Ammon's horn (tissue), 1 donor: ENCODE measurements at regions not wholly inside any gene's neighbourhood (a gene's known extent, or its start where the extent isn't known, plus 50 kb on each side); places are given as distances from the start of the nearest gene placed in this dataset.
A peak's percentile ranks its signal among the peaks of the same experiment; 100 is the strongest.

Experiments
- DNase-seq: peaks from one replicate; pipeline ENCODE4 v3.0.0-alpha.2; 2016; ENCODE audit warnings: low spot score

DNA sequence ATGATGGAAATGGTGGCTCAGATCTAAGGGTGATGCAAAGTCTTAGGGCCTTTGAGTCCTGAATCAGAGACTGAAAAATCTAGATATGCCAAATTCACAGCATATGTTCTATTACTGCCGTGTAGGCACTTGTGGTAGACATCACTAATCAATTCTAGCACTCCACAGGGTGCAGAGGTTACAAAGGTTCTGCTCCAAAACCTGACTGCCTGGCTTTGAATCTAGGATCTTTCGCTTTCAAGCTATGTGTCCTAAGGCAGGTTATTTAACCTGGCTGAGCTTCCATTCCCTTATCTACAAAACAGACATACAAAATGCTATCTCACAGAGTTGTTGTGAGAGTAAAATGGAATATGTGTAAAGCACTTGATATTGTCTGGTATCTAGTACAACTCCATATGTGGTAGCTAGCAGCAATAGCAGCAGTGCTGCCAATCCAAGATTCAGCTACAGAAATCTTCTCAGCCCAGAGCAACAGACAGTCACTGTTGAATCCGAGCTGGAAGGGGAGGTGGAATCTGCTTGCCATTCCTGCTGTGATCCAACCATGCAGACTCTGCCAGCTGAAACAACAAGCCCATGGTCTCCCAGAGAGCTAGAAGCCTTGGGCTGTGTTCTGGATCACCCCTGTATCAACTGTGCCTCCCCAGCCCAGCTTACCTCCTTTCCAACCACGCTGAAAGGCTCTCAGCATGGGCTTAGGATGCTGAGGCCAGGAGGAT is 206.9 kb downstream of the TFAP2C start:
- DNase-seq: peak; percentile 25

DNA sequence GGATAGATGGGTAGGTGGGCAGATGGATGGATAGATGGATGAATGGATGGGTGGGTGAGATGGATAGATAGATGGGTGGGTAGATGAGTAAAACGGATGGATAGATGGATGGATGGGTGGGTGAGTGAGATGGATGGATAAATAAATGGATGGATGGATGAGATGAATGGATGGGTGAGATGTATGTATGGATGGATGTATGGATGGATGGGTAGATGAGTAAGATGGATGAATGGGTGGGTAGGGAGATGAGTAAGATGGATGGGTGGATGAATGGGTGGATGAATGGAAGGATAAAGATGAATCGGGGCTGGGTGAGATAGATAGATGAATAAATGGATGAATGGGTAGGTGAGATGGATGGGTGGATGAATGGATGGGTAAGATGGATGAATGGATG is 210.1 kb downstream of the TFAP2C start:
- DNase-seq: no peak

DNA sequence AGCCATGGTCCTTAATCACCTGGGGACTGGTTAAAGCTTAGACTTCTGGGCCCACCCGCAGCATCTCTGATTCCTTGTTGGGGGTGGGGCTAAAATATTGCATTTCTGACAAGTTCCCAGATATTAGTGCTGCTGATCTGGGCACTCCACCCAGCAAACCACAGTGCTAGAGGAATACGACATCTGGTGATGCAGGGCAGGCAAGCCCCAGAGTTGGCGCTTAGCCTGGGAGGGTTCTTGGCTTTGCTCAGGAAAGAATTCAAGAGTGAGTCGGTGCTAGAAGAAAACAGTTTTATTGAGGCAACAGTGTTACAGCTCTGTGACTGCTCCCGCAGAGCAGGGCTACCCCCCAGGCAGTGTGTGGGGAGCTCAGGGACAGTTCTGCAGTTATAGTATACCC is 210.7 kb downstream of the TFAP2C start:
- DNase-seq: no peak

DNA sequence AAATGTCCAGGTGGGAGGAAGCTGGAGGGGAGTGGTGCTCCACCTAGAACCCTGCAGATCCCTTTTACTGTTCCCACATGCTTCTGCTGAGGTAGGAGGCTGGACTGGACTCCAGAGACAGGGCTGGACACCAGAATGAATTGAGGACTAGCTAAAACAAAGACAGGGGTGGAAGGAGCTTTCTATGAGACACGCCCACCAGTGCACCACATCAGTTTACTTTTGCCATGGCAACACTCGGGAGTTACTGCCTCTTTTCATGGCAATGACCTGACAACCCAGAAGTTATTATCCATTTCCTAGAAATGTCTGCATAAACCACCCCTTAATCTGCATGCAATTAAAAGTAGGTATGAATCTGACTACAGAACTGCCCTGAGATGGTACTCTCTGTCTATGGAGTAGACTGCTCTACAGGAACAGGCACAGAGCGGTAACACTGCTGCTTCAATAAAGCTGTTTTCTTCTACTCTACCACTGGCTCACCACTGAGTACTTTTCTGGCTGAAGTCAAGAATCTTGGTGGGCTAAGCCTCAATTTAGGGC is 211.7 kb downstream of the TFAP2C start:
- DNase-seq: no peak

DNA sequence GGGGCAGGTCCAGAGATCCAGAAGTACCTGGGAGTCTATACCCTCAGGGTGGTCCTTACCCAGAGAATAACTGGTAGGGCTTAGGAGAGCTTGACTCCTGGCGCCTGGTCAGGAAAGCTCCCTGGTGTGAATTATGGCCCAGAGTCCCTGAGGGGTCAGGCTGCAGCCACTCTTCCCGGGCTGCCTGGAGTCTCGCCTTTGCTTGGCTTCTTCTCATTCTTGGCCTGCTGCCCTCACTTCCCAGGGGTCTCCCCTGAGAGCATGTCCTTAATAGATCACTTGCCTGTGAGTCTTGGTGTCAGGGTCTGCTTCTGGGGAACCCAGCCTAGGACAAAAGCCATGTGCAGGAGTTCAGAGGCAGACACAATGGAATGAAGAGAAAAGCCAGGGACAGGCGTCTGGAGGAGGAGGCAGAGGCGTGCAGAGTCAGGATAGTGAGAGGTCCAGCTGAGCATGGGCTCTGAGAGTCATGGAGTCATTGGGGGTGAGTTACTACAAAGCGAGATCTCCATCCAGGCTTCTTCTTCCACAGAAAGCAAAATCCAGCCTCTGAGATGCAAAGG is 212.3 kb downstream of the TFAP2C start:
- DNase-seq: no peak

DNA sequence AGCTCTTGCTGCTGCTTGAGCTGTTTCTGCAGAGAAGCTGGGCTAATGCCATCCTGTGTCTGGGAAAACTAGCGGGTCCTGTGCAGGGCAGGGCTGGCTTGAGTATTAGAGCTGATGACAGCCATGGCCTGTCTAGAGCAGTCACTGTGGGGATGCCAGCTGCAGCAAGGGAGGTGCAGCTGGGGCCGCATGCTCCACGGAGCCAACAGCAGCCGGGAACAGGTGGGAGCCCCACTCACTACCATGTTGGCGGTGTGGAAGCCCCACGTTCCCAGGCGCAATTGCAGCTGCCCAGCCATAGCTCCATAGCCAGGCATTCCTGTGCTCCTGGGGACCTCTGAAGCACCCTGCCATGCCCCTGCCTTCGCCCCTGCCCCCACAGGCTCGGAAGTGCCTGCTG is 212.9 kb downstream of the TFAP2C start:
- DNase-seq: no peak

DNA sequence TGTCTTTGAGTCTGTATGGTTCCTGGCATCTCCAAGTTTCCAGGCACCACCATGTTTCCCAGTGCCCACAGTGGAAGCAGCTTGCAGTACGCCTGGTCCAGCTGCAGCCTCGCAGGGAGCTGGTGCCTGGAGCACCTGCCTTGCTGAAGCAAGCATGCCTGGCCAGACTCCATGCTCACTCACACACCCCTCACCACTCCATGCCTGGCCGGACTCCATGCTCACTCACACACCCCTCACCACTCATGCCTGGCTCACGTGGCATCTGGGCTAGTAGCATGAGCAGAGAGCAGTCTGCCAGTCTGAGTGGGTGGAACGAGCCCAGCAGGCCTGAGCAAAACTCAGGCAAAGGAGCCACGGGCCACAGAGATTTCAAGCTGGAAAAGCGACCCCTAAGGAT is 214.3 kb downstream of the TFAP2C start:
- DNase-seq: no peak

DNA sequence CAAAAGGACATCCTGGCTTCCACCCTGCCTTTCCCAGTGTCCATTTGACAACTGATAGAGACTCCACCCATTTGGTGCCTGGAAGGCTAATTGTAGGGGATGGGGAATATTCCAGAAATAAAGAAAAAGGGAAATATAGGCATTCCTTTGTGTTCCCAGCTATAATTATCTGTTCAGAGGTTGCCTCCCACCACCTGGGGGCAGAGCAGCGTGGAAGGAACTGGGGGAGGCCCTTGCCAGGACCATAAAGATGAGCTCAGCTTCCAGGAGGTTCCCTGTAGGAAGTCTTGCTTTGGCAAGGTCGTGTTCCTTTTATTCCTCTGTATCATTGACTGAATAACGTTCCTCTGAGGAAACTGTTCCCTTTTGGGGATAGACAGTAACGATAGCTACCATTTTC is 214.7 kb downstream of the TFAP2C start:
- no peak for DNase-seq

DNA sequence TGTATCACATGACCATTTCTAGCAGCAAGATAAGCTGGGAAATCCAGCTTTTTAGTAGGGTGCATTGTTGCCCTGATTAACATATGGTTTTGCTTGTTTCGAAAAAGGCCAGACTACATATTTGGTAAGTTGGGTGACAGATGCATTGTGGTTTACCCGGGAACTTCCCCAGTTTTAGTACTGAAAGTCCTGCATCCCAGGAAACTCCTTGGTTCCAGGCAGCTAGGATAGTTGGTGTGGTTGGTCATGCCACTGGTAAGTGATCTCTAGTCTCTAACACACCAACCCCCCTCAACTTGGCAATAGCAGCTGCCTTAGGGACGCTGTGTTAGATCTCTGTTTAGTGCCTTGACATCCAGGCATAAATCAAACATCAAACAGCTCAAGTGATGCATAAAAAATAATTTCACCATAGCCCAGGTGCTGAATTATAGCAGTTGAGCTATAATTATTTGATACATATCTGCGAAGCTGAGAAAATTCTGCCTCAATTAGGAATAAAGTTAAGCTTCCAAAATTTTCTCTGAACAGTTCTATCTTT is 216.5 kb downstream of the TFAP2C start:
- DNase-seq: no peak

DNA sequence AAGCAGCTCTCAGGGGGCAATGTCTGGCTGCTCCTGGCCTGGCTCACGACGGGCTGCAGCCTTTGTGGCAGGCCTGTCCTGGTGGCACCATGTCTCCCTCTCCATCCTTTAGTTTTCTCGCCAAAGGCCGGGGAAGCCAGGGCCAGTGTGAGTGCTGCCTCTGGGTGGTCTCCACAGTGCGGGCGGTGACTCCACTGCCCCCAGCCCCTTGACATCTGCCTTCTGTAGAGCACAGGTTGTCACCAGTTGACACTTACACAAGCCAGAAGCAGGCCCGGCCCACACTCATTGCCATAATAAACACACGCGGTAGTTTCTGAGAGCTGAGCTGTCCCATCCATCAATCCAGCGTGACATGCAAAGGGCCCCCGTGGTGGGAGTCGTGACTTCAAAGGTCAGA is 219.5 kb downstream of the TFAP2C start:
- DNase-seq: no peak

DNA sequence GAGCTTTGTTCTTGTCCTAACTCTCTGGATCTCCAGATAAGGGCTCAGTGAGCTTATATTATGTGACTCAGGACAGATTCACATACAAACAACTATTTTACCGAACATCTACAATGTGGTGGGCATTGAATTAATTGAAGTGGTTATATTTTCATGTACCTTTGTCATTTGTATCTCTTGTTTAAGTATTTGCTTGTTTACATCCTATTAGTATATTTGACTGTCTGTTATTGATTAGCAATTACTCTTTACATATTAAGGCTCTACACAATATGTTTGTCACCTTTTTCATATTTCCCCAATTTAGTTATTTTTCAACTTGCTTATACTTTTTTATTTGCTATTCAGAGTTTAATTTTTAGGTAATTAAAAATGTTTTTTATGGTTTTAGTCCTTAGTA is 222.4 kb downstream of the TFAP2C start:
- DNase-seq: no peak

DNA sequence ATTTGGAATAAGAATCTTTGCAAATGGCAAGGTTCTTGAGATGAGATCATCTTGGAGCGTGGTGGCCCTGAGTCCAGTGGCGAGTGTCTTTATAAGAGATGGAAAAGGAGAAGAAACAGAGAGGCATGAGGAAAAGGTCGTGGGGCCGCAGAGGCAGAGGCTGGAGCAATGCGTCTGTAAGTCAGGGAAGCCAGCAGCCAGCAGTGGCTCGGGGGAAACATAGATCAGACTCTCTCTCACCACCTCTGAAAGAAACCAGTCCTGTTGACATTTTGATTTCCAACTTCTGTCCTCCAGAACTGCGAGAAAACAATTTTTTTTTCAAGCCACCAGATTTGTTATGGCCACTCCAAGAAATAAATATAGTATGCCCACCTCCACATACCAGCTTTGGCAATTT is 226.6 kb downstream of the TFAP2C start:
- DNase-seq: no peak

DNA sequence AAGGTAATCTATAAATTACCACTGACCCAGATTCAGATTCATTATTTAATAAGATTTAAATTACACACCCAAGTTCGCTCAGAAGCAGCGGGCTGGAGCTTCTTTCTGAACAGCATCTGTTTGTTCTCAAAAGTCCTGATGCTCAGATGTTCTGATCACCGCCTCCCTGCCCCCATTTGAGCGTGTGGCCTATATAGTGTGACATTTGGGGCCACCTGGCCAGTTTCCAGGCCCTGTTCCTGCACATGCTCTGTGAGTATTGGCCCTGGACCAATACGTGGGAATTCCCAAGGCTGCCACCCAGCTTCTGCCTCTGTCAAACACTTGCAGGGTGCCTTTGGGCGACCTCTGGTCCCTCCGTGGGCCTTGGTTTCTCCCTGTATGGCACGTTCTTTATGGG is 228.8 kb downstream of the TFAP2C start:
- DNase-seq: no peak

DNA sequence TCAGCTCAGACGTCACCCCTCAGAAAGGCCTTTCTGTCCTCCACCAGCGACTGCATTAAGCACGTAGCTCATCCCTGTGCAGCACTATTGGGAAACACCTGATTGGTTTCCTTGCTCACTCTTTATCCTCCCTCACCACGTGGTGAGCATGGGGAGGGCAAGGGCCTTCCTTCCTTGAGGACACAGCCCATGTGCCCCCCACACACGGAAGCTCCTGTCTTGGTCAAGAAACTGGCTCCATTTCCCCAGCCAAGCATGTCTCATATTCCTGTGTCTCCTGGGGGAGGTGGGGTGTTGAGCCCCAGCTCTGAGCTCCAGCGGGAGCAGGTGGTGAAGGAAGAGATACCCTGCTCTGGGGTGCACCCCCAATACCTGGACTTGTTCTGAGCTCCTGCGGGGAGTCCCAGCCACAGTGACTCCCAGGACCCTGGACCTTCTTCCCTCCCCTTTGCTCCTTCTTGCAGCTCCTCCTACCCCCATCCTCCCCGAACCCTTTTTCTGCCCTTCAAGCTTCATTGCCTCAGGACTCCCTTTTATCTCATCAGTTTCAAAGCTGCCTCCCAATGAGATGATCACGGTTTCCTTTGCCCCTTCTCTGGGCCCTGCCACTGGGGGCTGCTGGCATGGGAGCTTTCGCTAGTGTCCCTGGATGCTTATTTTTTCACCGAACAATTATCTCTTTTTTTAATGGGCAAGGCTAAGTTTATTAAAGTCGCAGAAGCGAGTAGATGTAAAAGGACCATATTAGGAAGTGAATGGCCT is 230.1 kb downstream of the TFAP2C start:
- no peak for DNase-seq

DNA sequence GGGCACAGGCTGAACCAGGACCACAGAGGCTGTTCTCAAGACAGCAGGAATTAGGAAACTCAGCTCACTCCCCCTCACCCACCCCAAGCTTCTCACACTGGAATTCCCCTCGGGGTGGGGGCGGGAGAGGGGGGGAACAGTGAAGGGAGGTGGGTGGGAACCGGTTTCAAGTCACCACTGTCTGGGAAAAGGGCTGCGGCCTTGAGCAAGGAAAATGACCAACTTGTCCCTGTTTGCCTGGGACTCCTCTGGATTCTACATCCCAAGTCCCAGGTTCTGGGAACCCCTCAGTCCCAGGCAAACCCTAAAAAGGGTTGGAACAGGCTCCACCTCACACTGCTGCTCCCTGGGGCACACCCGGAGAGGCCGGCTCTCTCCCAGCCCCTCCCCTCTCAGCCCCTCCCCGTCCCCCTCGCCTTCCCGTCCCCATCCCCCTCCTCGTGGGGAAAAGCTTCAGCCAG is 230.7 kb downstream of the TFAP2C start:
- DNase-seq: no peak

DNA sequence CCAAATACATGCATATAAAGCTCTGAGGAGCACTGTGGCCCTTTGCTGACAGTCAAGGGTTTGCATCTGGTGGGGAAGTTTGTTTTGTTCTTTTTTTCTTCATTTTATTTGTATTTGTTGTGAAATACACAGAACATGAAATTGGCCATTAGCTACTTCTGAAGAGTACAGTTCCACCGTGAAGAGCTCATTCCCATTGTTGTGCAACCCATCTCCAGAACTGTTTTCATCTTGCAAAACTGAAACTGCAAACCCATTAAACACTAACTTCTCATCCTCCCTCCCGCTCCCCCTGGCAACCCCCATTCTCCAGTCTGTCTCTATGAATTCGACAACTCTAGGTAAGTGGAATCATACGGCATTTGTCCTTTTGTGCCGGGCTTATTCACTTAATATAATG is 231.3 kb downstream of the TFAP2C start:
- no peak for DNase-seq

DNA sequence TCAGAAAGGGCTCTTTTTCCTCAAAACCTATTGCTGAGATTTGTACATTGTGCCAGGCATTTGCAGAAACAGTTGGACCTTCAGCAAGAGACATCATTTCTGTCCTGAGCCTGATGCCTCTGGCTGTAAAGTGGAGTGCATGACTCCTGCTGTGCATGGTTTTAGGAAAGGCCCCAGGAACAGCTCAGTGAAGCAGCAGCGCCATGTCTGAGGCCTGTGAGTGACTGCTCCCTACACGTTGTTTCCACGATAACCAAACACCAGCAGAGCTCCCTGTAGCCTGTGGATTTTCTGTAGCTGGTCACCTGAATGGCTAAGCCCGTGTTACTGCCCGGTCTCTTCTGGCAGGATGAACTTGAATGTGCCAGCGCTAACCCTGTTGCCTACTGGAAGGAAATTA is 232.5 kb downstream of the TFAP2C start:
- DNase-seq: no peak

DNA sequence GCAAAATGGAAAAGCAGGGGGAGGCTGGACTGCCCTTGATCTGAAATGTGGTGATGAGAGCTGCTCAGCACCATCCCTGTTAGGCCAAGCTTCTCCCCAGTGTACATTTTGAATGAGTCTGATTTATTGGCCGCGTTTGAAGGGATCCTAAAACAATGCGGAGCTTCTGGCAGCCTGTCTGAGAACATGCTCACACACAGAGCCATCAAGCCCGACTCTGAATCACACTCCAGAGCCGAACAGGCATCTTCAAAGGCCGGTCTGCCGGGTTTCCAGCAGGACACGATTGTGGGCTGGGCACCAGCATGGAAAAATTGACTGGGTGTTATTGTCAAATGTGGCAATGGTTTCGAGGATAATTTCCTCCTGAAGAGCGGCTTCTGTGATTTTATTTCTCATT is 235.9 kb downstream of the TFAP2C start:
- DNase-seq: peak; percentile 17

DNA sequence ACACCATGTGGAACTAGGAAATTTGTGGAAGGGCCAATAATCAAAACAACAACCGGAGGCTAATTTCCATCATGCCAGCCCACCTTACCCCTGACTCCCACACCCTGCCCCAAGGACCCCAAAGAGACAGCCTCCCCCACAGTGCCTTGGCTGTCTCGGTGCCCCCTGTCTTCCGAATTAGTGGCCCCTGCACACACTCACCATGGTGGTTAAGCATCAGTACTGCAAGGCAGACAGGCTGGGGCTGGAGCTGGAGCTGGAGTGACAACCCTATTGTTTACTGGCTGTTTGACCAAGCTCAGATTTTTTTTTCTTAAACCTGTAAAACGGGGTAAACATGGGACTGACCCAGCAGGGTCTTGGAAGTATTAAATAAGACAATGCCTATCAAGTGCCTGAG is 238.0 kb downstream of the TFAP2C start:
- no peak for DNase-seq

DNA sequence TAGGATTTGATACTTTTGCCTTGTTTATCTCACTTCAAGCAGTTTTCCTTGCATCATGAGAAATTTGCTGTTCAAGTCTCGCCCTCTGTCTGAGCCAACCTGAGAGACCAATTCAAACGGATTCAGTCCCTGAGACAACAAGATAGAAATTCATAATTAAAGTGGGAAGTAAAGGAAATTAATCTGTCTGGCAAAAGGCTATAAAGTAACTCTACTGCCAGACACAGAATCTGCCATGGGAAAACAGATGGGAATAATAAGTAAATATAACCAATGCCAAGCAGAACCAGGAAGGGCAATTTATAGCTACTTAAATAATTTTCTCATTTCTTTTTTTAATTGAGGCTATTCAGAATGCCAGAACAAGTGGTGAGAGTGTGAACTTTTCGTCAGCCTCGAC is 239.6 kb downstream of the TFAP2C start:
- DNase-seq: no peak

DNA sequence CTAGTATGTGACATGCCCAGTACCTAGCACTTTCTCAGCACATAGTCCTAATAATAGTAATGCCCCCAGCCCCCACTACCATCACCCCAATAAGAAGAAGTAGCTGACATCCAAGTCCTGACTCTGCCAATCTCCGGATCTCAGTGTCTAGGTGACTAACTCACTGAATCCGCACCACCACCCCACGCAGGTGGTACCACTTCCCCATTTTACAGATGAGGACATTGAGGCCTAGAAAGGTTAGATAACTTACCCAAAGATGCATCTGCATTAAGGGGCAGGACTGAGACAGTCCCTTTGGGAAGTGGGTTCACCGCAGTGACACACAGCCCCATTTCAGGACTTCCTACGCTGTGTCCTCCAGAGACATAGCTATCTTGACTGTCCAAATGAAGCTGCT is 241.2 kb downstream of the TFAP2C start:
- no peak for DNase-seq

DNA sequence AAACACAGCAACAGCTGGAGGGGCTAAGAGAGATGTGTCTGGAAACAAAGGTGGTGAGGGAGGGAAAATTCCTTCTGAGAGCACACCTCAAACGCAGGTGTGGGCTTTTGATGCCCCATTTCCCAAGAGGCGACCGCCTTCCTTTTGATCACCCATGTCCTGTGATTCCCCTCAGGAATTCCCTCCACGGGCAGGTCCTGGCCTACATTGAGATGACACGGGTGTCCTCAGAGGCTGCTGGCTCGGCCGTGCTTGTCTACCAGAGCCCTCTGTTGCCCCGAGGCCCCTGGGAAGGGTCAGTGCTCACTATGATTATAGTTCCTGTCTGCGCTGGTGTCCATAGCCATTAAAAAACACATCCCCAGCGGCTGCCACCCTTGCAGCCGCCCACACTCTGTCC is 242.6 kb downstream of the TFAP2C start:
- no peak for DNase-seq
